Activated effector memory CD4-positive, alpha-beta T cell treated with Interleukin-2 at 50 U/mL for 16 hours (primary cell): ENCODE measurements at regions not wholly inside any gene's neighbourhood (a gene's known extent, or its start where the extent isn't known, plus 50 kb on each side); places are given as distances from the start of the nearest gene placed in this dataset.

Experiments
- DNase-seq: peaks from one replicate; pipeline ENCODE4 v3.0.0-alpha.2; 2020

- DNase-seq = no peak
Observed at GRCh38 chr7:32171248-32171647, 101.0 kb upstream of the PDE1C start.

GRCh38 chr7:32170838-32171237, 100.6 kb upstream of the PDE1C start:
- DNase-seq = no peak

- no peak for DNase-seq
Observed at GRCh38 chr7:32169228-32169627, 99.0 kb upstream of the PDE1C start.

DNA sequence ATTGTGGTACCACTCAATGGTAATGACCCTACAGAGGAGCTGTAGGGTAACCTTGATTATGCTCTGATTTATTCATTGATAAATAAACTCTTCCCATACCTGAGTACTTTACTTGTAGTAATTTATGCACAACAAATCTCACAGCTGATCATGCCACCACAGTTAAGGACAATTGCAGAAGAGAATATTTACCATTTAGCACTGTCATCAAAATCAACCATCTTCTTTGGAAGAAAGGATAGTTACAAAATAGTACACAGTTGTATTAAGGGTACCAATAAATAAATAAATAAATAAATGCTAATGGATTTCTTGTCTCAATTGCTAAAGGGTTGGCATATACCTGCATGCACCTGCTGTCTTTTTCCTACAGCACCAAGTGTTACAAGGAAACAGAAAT, 97.6 kb upstream of the PDE1C start:
- no peak for DNase-seq

GRCh38 chr7:32167256-32167655, 97.0 kb upstream of the PDE1C start:
- DNase-seq = no peak

DNA sequence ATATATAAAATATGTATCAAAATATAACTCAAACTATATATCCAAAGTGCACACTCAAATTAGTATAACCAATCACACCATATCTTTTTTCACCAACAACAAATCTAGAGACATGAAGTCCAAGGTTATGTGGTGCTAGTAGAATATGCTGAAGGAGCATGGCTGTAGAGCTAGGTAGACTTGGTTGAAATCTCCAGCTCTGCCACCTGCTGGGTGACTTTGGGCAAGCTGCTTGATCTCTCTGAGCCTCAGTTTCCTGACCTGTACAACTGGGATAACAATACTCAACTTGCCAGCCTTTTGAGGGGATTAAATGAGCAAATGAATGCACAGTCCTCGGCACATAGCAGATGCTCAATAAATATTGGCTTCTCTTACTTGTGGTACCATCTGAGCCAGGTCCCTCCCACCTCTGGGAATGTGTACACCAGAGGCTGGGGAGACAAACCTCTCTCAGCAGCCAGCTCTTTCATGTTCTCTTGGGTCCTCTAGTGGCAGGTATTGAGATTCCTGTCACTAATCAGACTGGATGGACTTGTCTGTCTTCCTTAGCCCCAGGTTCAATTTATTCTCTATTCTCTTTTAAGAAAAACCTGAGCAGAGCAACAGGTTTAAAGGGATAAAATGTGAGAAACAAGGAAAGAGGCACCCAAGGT, 94.3 kb upstream of the PDE1C start:
- no peak for DNase-seq

DNA sequence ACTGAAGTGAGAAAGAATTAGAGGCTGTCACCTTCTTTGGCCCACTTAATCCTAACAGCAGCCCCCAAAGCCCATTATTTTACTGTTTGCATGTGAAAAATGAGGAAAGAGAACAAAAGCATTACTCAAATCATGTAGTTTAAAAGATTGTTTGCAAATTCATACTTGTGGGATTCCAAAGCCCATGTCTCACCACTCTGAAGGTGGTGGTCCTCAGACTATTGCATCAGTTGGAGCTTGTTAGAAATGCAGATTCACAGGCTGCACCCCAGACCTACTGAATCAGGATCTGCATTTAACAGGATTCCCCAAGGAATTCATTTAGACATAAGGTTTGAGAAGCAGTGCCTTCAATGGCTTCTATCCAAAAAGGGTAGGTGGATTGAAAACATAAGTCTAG, 93.7 kb upstream of the PDE1C start:
- no peak for DNase-seq

- DNase-seq = no peak
Observed at GRCh38 chr7:32163141-32163806, 93.1 kb upstream of the PDE1C start.

DNA sequence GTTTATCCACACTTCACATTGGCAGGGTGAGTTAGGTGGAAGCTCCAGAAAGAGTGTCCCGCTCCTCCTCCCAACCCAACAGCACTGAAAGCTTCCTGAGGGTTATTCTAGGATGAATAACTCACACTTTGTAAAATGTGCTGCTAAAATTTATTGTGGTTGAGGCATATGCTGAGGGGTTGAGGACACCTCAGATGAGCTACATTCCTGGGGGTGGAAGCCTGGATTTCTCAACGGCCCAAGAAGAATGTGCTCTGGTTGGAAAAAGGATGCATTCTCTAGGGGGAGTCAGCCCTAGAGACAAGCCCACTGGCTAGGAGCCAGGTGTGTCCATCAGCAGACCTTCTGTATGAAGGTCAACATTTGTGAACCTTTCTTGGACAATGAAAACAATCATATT, 91.5 kb upstream of the PDE1C start:
- DNase-seq = no peak

DNA sequence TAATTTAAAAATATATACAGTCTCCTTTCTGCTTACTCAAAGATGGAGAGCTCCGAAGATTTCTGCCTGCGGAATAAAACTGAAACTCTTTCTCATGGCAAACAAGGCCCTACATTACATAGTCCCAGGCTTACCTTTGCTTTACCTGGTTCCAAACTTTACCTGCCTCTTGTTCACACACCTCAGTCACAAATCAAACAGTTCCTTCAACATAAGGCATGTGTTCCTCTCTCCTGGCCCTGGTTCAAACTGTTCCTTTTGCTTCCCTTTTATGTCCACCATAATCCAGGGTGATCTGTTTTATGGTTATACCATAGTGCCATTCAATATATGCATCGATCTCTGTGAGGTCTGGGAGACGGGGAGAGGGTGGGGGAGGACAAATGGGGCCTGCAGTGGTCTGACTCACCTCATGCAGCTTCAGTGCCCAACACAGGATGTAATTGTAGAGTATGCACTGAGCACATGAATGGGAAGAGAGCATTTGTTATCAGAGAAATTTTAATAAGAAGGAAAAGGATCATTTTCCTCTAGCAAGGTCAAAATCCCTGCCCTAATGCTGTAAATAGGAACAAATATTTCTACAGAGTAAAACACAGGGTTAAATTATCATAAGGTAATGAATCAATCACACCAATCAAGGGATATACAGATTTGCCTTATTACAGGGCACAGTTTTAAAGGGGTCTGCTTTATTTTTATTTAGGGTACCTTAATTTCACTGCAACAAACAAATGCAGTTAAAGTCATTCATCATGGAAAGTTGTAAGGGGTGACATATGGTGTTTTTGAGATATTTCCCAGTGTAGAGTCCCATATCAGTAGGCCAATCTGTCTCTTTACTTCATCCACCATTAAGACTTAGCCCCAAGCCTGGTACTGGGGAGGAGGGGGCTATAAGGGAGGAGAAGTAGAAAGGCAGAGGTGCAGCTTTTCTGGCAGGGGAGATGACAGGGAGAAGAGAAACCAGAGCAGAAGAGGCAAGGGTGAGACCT, 88.8 kb upstream of the PDE1C start:
- DNase-seq = no peak

- no peak for DNase-seq
Observed at GRCh38 chr7:32158076-32158475, 87.9 kb upstream of the PDE1C start.

DNA sequence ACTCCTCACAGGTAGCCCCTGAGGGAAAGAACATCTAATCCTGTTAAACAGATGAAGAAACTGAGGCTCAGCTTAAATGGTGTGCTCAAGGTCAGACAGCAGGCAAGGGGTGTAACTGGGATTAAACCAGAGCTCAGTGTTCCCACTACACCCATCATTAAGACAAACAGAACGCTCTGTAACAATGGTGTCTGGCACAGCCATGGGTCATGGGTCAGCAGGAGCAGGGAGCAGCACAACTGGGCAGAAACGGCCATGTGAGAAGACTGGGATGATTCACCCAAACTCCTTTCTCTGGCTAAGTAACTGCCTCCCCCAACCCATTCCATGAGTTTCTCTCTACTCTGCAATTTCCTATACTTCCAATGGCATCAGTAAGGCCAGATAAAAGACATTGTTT, 85.5 kb upstream of the PDE1C start:
- DNase-seq = no peak

GRCh38 chr7:32154797-32155196, 84.6 kb upstream of the PDE1C start:
- DNase-seq = no peak

GRCh38 chr7:32153006-32153405, 82.8 kb upstream of the PDE1C start:
- DNase-seq = no peak

GRCh38 chr7:32152576-32152975, 82.4 kb upstream of the PDE1C start:
- no peak for DNase-seq

DNA sequence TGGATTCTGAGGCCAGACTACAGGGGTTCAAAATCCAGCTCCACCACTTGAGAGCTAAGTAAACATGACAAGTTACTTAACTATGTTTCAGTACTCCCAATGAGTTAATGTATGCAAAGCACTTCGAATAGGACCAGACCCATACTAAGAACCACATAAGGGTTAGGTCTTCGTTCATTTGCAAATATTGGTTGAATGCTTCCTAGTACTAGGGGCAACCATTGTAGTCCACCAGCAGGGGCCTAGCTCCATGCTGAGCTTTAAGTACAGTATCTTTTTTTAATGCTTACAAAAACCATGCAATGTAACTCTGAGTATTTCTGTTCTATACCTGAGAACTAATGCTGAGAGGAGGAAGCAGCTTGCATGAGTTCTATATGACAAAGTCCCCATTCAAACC, 80.4 kb upstream of the PDE1C start:
- DNase-seq = no peak

- DNase-seq = no peak
Observed at GRCh38 chr7:32150039-32150438, 79.8 kb upstream of the PDE1C start.

DNA sequence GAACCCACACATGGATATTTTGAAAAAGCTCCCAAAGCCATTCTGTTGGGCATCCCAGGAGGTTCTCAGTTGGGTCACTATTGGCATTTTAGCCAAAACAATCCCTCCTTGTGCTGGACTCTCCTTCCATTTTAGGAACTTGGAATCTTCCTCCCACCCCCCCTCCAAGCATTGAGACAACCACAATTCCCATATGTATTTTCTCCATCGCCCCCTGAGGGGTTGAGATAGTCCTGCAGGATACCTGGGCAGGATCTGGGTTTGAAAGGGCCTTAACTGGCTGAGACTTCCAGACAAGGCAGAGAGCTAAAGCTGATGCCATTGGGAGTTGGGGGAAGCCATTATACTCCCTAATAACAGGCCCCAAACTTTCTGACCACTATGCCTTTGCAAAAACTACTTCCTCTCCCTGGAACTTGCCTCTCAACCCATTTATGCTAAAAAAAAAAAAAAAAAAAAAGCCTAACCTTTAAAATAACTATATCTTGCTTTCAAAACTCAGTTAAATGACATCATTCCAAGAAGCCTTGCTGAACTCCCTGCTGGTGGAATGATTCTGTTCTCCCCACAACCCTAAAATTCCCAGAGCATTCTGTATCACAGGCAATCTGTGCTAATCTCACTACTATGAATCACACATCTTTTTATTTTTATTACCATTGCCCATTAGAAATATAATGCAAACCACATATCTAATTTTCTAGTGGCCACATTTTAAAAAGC, 77.5 kb upstream of the PDE1C start:
- DNase-seq = no peak

DNA sequence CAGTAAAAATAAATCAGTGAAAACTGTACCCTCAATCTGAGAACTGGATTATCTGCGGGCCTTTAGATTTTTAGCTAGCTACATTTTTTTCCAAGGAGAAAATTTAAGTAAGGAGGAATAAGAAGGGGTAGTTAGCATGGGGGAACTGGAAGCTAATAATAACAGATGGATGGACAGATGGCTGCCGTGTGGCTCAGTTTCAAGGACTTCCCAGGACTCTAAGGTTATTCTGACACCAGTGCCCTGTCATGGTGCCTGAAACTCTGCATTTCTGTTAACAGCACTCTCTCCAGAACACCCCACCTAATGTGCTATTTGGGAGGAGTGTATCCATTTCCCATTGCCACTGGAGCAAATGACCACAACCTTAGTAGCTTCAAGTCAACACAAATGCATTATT, 75.7 kb upstream of the PDE1C start:
- DNase-seq = no peak

- no peak for DNase-seq
Observed at GRCh38 chr7:32144676-32145075, 74.5 kb upstream of the PDE1C start.

DNA sequence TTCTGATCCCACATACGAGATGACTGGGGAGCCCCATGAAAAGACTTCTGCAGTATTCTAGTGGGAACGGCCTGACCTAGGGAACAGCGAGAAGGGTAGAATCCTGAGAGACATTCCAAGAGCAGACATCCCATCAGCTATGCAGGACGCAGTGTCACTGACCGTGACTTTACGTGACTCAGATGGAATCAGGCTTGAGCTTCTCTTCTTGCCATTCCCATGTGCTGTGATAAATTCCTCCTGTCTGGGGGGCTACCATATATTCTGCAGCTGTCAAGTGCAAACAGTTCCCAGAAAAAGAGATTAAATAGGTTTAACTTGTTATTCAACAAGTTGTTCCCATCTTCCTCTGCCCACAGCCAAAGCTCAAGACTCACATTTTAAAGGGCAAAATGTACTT, 73.1 kb upstream of the PDE1C start:
- no peak for DNase-seq

DNA sequence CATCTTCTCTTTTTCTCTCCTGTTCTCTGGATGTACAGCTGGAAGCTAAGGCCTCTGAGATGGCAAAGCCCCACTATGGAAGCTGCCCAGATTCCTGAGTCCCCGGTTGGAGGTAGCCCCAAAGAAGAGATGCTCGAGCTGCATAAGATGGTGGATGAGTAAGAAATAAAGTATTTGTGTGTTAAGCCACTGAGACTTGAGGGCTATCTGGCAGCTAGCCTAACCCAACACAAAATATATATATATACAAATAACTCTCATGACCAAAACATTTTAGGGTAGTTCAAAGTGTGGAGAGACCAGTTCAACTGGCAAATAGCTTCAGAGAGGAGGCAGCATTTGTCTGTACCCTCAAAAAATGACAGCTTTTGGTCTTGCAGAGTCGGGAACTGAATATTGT, 72.4 kb upstream of the PDE1C start:
- DNase-seq = no peak
